ENCODE measurements at regions not wholly inside any gene's neighbourhood (a gene's known extent, or its start where the extent isn't known, plus 50 kb on each side); places are given as distances from the start of the nearest gene placed in this dataset.
"Not testable (repeated sequence)": the region's sequence is repeated elsewhere in the genome, so short reads cannot be mapped to it uniquely, and the experiment has no call there.

- no peak for DNase-seq
Measured at GRCh38 chr1:14320518-14320917, 278.0 kb upstream of the KAZN start.

DNA sequence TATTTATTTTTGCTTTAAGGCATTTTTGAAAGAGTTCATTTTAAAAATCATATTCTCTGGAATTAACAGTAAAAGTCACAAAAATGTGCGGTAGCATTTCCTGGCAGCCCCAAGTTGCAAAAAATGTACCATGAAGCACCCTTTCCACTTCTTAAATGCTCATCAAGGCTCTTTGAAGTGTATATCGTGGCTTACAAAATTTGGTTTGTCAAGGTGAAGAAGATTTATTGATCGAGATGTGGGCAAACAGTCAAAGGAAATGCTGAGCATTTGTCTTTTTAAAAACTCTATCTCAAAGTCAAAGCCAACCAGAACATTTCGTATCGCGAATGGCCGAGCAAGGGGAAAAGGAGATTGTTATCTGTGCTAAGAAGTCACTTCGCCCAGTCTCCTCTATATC lies 277.5 kb upstream of the KAZN start:
- no peak for DNase-seq

DNA sequence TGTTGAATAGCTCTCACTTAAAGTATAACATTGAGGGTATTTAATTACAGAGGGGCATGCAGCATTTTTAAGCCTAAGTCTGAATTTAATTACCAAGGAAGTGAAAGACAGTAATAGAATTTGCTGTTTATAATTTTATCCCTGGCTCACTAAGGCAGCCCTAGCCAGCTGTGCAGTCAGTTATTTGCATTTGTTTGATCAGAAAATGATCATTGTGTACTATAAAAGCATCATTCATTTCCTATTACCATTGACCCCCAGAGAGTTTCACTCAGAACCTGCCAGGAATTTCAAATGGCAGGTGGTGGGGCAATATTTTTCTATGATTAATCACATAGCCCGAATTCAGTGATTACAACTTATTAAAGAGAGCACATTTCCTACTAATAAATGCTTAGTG lies 277.1 kb upstream of the KAZN start:
- DNase-seq = no peak

DNA sequence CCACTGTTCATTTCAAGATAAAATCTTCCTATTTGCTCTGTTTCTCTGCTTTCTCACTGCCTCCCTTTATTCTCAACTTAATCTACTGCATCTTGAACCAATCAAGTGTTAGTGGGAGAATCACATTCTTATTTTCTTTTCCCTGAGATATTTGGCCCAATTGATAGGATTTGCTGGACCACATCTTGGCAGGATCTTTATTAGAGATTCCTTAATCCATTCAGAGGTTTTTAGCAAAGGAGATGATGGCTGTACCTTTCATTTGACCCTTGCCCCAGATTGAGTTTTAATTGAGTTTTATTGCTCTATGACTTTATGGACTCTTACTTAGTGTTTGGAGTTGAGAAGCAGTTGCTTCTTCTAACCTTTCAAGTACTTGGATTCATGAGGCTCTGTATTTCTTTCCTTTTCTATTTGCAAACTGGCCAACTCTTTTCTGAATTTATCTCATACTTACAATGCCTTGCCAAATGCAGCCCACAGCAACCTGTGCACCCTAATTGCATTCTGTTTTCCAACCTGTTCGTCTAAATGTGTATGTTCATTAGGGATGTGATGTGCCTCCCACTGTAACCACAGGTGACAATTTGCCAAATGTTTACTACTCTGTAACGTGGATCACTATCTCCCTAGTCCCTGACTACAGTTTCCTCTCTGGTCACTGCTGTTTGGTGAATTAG lies 274.8 kb upstream of the KAZN start:
- DNase-seq = no peak

DNA sequence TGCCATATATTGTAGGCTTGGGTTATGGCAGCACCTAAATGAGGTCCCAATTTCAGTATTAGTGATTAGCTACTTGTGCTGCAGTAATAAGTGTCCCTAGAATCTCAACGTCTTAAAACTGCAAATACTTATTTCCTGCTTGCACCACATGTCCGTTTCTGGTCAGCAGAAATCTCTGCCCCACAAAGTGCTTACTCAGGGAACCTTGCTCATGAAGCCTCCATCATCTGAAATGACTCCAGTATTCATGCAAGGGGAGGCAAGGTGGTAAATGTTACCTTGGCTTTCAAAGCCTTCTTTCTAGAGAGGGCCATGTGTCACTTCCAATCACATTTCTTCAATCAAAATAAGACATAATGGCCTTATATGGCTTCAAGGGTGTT lies 274.2 kb upstream of the KAZN start:
- no peak for DNase-seq

GRCh38 chr1:14326857-14327256 lies 271.6 kb upstream of the KAZN start:
- DNase-seq = no peak

DNA sequence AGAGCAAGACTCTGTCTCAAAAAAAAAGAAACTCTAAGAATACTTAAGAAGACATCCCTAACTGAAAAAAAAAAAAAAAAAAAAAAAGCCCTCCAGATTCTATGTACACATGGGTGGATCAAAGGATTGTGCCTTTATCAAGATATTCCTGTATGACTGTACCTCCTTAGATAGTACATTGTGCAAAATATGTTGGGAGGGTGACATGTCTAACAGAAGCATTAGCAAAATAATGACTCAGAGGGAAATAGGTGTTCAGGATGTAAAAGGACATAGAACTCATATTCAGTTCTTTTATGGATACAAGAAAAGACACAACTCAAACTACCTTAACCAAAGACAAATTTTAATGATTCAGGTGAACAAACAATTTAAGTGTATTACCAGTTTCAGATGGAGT lies 269.8 kb upstream of the KAZN start:
- DNase-seq = no peak

DNA sequence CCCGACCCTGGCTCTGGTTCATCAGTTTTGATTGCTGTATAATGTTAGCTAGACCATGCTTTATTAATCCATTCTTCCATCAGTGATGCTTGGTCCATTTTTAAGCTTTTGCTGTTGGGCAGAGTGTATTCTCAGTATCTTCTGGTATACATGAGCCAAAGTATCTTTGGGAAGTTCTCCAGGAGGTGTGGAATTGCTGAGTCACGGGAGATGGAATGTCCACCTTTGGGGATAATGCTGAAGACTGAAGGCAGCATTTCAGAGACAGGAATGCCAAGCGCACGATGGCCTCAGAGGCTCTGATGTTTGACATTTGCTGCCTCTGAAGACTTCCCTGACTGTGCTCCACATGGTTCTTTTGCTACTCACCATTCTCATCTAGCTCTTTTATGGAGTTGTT lies 266.3 kb upstream of the KAZN start:
- DNase-seq = no peak

DNA sequence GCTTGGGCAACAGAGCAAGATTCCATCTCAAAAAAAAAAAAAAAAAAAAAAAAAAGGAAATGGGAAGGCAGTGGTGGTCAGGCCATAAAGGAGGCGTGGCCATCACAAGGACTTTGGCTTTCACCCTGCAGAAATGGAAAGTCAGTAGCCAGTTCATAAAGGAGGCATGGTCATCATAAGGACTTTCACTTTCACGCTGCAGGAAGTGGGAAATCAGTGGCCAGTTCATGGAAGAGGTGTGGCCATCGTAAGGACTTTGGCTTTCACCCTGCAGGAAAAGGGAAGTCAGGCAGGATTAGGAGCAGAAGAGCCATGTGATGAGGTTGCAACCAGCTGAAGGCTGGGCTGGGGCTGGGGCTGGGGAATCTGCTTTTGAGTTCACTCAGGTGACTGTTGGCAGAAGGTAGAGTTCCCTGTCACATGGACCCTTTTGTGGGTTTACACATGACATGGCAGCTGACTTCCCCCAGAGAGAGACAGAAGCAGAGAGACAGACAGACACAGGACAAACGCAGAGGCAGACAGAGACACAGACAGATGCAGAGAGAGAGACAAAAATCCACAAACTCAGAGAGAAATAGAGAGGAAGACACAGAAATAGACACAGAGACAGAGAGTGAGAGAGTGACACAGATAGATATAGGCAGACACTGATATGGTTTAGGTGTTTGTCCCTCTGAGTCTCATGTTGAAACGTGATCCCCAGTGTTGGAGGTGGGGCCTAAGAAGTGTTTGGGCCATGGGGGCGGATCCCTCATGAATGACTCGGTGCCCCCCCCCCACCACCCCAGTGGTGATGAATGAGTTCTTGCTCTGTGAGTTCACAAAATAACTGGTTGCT lies 263.9 kb upstream of the KAZN start:
- no peak for DNase-seq

DNA sequence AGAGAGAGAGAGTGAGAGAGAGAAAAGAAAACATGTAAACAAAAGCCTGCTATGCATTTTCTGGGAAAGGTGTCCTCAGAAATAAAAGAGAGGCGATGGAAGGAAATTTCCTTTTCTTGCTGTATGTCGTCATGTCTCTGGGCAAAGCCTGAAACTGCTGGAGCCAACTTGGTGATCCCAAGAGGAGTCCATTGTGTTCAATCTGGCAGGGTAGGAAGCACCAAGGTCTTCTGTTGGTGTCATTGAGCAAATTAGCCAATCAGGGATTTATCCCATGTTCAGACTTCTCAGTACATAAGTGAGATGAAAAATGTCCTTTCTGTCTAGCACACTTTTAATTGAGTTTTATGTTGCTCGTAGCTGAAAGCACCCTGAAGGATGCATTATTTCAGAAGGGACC lies 260.0 kb upstream of the KAZN start:
- no peak for DNase-seq

- DNase-seq = no peak
Measured at GRCh38 chr1:14339288-14339687, 259.2 kb upstream of the KAZN start.

GRCh38 chr1:14340002-14340785 lies 258.3 kb upstream of the KAZN start:
- no peak for DNase-seq

- DNase-seq = no peak
Measured at GRCh38 chr1:14341147-14341546, 257.3 kb upstream of the KAZN start.

DNA sequence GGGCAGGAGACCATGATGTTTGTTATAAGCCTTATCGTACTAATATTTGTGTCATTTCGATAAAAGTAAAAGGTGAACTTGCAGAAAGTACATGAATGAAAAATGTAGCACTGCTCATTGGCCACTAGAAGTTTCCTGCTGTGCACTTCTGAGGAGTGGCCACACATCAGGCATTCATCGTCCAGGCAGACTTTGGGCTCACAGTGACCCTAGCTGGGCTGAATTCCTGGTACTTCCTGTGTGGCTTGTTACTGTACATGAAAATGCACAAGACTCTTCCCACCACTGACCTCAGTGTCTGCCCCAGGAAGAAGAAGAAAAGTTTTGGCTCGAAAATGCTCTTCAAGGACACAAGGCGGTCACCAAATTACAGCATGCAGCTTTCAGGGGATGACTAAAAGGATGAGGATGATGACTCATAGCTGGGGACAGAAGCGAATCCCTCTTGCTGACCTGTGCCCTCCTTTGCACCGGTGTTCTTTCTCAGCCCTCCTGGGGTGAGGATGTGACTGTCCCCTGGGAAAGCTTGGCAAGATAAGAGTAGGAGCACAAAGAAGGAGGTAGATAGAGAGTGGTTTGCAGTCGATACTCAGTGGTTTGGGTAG lies 252.4 kb upstream of the KAZN start:
- no peak for DNase-seq

GRCh38 chr1:14347186-14347585 lies 251.3 kb upstream of the KAZN start:
- no peak for DNase-seq

DNA sequence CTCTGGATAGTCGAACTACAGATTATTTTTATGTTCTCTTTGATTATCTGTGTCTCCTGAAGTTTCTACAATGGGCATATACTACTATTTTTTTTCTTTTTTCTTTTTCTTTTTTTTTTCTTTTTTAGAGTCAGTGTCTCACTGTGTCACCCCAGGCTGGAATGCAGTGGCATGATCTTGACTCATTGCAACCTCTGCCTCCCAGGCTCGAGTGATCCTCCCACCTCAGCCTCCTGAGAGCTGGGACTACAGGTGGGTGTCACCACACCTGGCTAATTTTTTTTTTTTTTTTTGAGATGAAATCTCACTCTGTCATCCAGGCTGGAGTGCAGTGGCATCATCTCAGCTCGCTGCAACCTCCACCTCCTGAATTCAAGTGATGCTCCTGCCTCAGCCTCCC lies 250.7 kb upstream of the KAZN start:
- no peak for DNase-seq

DNA sequence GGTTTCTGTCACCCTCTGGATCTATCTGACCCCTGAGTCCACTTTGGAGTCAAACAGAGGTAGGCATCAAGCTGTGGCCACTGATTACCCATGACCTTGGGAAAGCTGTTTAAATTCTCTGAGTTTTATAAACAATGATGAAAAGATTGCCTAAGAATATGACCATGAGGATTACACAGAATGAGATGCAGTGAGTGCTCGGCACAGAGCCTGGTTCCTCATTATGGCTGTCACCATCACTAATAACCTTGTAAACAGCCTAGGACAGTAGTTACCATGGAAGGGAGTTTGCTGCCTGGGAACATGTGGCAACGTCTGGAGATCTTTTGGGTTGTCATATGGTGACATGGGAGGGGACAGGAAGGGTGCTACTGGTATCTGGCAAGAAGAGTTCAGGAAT lies 248.3 kb upstream of the KAZN start:
- no peak for DNase-seq

GRCh38 chr1:14352897-14353296 lies 245.6 kb upstream of the KAZN start:
- no peak for DNase-seq

DNA sequence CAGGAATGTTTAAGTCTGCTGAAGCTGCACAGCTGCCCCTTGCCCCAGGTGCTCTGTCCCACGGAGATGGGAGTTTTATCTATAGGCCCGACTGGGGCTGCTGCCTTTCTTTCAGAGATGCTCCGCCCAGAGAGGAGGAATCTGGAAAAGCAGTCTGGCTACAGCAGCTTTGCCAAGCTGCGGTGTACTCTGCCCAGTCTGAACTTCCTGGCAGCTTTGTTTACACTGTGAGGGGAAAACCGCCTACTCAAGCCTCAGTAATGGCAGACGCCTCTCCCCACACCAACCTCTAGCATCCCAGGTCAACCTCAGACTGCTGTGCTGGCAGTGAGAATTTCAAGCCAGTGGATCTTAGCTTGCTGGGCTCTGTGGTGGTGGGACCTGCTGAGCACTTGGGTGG lies 237.5 kb upstream of the KAZN start:
- DNase-seq = not testable (repeated sequence)

GRCh38 chr1:14362331-14362730 lies 236.2 kb upstream of the KAZN start:
- no peak for DNase-seq

GRCh38 chr1:14363036-14363590 lies 235.4 kb upstream of the KAZN start:
- no peak for DNase-seq

GRCh38 chr1:14363707-14364413 lies 234.6 kb upstream of the KAZN start:
- no peak for DNase-seq
